ENCODE measurements at regions not wholly inside any gene's neighbourhood (a gene's known extent, or its start where the extent isn't known, plus 50 kb on each side); places are given as distances from the start of the nearest gene placed in this dataset.

- TF ChIP-seq CTCF (conservative IDR thresholded peaks at IDR 0.05; ENCODE audit: low read length), result no peak
- H3K4me3 ChIP-seq (ENCODE audit: low read length), result no peak overlapping the region
- DNase-seq (ENCODE audit: low read depth), result peak; percentile 11
Observed at GRCh38 chr4:19832411-19832810, 419.3 kb upstream of the SLIT2 start.

GRCh38 chr4:19831644-19832285 is 419.9 kb upstream of the SLIT2 start:
- DNase-seq (ENCODE audit: low read depth), result peak; percentile 29
- no peak overlapping the region for H3K4me3 ChIP-seq (ENCODE audit: low read length)
- no peak for TF ChIP-seq CTCF (conservative IDR thresholded peaks at IDR 0.05; ENCODE audit: low read length)

- no peak for DNase-seq (ENCODE audit: low read depth)
- no peak for TF ChIP-seq CTCF (conservative IDR thresholded peaks at IDR 0.05; ENCODE audit: low read length)
- no peak overlapping the region for H3K4me3 ChIP-seq (ENCODE audit: low read length)
Observed at GRCh38 chr4:19829101-19829500, 422.6 kb upstream of the SLIT2 start.

GRCh38 chr4:19823781-19824180 is 427.9 kb upstream of the SLIT2 start:
- DNase-seq (ENCODE audit: low read depth), result no peak
- H3K4me3 ChIP-seq (ENCODE audit: low read length), result no peak overlapping the region
- TF ChIP-seq CTCF (conservative IDR thresholded peaks at IDR 0.05; ENCODE audit: low read length), result no peak

GRCh38 chr4:19819737-19820136 is 432.0 kb upstream of the SLIT2 start:
- DNase-seq (ENCODE audit: low read depth), result no peak
- TF ChIP-seq CTCF (conservative IDR thresholded peaks at IDR 0.05; ENCODE audit: low read length), result no peak
- H3K4me3 ChIP-seq (ENCODE audit: low read length), result no peak overlapping the region

- DNase-seq (ENCODE audit: low read depth), result no peak
- no peak for TF ChIP-seq CTCF (conservative IDR thresholded peaks at IDR 0.05; ENCODE audit: low read length)
- no peak overlapping the region for H3K4me3 ChIP-seq (ENCODE audit: low read length)
Observed at GRCh38 chr4:19809989-19810388, 441.7 kb upstream of the SLIT2 start.

- H3K4me3 ChIP-seq (ENCODE audit: low read length), result no peak overlapping the region
- TF ChIP-seq CTCF (conservative IDR thresholded peaks at IDR 0.05; ENCODE audit: low read length), result no peak
- DNase-seq (ENCODE audit: low read depth), result peak; percentile 94
Observed at GRCh38 chr4:19807505-19807904, 444.2 kb upstream of the SLIT2 start.
